NCI-H69 (cell line): ENCODE measurements at regions not wholly inside any gene's neighbourhood (a gene's known extent, or its start where the extent isn't known, plus 50 kb on each side); places are given as distances from the start of the nearest gene placed in this dataset.

Experiments used
- DNase-seq: peaks from one replicate; lab custom pipeline; 2025; lab: John Stamatoyannopoulos, UW

DNA sequence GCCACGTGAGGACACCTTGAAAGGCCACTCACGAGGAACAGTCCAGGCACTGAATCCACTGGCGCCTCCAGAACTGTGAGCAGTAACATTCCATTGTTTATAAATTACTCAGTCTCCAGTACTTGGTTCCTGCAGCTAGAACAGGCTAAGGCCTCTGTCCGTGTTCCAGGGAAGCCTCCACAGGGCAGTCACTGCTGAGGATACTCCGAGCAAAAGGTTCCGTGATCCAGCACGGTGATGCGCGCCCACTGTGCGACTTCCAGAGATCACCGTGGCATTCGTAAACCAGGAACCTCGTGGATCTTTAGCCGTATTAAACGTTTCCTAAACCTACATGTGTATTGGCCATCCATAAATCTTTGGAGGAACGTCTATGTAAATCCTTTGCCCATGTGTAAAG is 51.5 kb upstream of the SALL3 start:
- DNase-seq: no peak

DNA sequence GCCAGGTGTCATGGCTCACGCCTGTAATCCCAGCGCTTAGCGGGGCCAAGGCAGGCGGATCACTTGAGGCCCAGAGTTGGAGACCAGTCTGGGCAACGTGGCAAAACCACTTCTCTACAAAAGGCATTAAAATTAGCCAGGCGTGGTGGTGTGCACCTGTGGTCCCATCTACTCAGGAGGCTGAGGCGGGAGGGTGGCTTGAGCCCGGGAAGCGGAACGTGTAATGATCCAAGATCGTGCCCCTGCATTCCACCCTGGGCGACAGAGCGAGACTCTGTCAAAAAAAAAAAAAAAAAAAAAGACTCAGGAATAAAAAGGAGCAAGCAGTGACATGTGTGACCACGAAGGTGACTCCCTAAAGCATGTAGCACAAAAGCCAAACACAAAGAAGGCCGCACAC is 50.1 kb upstream of the SALL3 start:
- DNase-seq: no peak
